HG02884 (cell line): ENCODE measurements at regions not wholly inside any gene's neighbourhood (a gene's known extent, or its start where the extent isn't known, plus 50 kb on each side); places are given as distances from the start of the nearest gene placed in this dataset.

ENCODE experiments used
- ATAC-seq: cut with Tn5 transposase; IDR thresholded peaks from one replicate; pipeline ENCODE4 v1.9.1; 2021; ENCODE audit warnings: mild to moderate bottlenecking, moderate library complexity; ENCODE audit not compliant: unreplicated experiment

DNA sequence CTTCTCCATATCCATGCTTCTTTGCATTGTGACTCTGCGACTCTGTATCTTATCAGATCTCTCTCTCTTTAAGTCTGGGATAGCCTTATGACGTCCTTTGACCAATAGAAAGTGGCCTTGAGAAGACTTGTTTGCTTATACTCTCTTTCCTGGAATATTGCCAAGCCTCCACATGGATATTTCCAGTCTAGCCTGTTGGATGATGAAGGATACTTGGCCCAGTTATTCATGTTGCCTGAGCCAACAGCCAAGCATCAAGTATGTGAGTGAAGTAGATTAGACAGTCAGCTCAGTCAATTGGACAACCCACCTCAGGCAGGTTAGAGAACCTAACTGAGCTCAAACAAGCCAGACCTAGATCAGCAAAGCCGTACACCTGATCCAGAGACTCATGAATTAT, 864.2 kb upstream of the MGAT4C start:
- no peak for ATAC-seq

DNA sequence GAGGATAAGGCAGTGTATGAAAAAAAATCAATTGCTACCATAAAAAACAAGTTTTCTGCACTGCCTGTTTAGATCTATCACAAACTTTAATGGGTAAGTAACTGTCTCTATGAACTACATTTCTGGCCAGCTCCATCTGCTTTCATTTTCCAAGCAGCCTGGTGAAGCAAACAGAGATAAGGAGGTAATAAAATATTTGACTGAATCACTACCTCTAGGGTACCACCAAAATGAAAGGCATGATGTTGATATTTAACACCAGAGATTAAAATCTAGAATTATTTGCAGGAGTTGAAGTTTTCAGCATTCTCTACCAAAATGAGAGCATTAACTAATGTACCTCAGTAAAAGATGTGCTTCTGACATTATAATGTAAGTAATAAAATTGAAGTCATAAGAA, 863.5 kb upstream of the MGAT4C start:
- no peak for ATAC-seq

DNA sequence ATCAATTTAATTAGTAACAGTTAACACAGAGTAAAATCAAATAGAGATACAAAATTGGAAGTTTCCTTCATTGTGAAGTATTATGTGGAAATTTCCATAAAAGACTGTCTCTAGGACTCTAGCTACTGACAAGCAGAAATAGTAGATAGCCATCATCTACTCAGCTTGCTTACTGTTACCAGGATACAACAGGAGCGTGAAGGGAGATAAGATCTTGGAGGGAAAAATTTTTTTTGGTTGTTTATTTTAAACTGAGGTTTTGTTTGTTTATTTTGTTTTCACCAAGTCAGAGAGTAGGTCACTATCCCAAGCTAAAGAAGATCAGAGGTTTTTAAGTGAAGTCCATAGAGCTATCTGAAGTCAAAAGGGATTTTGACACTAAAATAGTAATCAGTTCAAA, 861.3 kb upstream of the MGAT4C start:
- no peak for ATAC-seq

DNA sequence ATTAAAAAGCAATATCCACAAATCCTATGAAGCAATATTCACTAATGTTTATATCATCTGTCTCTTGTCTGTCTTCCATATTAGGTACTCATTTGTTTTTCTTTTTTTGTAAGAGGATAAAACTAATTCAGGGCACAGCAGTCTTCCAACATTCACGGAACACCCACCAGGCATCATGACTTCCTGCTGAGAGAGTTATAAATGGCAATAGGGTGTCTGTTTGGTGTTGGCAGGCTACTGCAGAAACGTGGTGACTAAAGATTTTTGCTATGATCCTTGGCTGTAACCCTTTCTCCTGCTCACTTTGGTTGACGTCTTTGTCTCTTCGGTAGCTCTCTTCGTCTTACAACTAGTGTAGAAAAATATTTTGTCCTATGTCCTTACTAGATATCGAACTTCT, 860.6 kb upstream of the MGAT4C start:
- no peak for ATAC-seq

DNA sequence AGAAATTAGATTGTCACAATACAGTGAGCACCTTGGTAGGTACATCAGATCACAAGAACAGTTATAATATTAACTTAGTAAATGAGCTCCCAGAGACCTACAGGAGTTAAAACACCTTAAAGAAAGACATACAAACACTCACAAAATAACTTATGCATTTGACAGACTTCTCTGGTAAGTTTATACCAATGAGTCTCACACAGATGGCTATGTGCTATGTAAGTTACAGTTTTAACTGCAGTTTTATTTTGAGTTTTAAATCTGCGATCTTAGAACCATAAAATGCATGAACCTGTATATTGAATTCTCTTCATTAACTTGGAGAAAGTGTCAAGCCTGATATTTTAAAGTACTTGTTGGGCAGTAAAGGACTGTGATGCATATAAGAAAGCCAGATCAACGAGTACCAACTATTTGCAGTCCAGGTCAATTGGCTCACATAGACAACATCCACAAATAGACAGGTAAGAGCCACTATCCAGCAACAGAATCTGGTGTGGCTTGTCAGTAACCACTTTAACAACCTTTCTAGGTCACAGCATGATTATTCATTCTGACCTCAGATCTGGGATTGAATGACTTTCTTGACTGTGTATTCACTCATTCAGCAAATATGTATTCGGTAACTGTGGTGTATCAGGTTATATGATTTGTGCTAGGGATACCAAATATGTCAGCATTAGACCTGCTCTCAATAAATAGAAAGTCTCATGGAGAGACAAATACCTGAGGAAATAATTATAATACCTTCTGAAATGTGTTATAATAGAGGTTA, 856.6 kb upstream of the MGAT4C start:
- no peak for ATAC-seq

DNA sequence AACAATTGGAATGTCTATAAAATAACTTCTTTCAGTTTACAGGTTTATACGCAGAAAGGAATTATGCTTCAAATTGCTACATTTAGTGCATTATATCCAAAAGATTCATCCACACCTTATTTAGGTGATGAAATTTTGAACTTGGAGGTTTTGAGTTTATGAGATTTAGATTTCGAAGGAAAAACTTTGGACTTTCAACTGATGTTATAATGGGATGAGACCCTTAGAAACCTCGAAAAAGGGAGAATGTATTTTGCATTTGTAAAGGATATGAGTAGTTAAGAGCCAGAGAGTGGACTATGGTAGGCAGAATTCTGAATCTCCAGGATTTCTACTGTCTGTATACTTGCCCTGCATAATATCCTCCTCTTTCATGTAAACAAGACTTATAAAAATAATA, 851.6 kb upstream of the MGAT4C start:
- ATAC-seq, result no peak

DNA sequence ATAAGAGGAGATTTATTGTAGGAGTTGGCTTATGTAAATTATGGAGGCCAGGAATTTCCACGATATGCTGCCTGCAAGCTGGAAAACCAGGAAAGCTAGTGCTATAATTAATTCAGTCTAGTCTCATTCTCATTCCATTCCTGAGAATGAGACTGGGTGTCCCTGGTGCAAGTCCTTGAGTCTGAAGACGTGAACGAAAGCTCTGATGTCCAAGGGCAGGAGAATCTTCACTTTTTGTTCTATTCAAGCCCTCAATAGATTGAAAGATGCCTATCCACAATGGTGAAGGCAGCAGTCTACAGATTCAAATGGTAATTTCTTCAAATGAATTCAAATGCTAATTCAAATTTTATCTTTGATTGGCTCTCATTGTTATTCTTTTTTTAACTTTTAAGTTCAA, 851.1 kb upstream of the MGAT4C start:
- no peak for ATAC-seq

DNA sequence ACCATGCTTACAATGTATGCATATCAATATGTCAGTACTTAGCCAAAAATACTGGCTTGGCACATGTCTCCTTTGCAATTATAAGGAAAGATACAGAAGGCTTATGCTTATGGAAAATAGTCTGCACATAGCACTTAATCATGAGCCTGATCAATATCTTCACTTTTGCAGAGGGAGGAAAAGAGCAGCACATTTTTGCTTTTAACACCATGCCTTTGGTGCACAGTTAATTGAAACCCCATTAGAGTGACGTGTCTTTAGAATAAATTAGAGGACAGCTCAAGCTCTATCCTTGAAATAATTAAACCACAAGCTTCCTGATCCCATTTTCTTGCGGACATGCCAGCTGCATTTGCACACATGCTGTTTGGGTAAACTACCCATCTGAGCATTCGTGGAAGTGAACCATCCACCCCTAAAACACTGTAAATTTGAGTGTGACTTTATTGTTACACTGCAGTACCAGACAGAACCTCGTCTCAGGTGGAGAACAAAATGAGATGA, 839.9 kb upstream of the MGAT4C start:
- ATAC-seq, result no peak

DNA sequence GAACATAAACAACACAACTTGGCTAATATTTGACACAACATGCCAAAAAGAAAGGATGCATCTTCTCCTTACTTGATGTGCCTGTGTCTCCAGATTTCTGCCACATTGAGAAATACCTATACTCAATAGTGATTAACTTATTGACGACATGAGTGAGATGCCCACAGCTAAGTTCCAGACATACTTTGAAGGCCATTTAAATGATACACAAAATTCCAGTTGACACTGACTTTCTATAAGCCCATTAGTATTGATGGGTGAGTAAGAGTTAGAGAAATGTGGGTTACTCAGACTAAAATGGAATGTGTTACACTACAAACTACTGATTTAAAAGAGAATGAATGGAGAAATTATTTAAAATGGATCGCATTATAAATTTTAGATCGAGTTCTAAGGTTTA, 838.2 kb upstream of the MGAT4C start:
- no peak for ATAC-seq

DNA sequence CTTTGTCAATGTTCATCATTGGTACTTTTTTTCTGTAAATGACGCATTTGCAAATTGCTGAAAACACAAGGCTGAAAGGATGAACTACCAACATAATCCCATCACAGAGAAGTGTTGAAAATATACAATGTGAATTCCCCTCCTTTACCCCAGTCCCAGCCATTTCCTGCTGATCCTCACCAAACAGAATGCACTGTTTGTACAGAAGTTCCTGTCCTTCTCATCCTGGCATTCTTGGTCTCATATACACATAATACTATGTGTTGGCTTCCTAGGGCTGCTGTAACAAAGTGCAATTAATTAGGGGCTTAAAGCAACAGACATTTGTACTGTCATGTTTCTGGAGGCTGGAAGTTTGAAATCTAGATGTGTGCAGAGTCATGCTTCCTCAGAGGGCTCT, 836.2 kb upstream of the MGAT4C start:
- ATAC-seq, result no peak

DNA sequence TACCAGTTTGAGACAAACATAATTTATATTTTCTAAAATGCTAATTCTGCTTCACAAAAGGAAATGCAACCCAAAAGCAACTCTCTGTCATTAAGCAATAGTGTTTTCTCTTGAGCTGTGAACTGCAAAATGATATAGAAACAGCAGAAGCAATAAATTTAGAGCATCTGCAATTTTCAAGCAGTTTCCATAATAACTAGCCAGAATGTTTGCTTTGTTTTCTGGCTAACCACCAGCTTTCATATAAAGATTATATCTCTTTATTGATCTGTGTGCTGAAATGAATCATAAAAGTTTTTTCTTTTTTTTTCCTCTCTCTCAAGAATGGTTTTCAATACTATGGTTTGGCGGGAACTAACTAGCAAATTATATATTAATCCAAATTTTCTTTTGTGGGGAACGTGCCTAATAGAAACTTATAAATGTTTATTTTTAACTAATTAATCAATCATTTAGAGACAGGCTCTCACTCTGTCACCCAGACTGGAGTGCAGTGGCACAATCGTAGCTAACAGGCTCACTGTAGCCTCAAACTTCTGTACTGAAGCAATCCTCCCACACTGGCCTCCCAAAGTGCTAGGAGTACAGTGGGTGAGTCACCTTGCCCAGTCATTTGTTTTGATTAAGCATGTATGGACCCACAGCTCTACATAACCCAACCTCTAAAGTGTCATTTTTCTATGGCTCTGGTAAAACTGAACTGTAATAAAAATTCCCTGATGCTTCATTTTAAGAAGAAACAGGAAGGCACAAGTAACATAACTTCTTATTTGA, 830.1 kb upstream of the MGAT4C start:
- ATAC-seq, result no peak

DNA sequence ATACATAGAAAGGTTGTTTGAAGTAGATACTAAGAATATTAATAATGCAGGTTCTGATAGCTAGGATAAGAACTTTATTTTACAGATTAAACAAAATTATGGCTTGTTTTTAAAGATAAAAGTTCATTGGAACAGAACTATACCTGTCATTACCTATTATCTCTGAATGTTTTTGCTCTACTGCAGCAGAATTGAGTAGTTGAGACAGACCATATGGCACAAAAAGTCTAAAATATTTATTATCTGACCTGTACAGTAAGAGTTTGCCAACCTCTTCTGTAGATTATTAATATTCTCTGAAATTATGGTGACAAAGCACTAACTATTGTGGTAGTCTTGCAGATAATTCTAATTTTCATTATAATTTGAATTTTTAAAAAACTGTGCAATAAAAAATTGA, 829.1 kb upstream of the MGAT4C start:
- no peak for ATAC-seq

DNA sequence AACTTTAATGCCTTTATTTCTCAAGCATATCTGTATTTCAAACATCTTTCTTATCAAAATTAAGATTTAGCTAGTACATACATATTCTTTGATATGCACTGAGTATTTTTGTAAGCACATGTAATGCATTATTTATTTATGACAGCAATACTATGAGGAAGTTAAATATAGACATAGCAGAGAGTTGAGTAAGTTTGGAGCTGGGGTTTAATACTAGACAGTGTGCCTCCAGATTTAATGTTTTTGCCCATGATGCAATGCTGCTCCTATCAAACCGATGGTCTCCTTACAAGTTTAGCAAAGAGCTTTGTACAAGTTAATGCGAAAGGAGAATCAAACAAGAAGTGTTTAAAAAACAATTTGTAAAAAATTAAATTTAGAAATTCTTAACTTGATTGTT, 826.6 kb upstream of the MGAT4C start:
- no peak for ATAC-seq

DNA sequence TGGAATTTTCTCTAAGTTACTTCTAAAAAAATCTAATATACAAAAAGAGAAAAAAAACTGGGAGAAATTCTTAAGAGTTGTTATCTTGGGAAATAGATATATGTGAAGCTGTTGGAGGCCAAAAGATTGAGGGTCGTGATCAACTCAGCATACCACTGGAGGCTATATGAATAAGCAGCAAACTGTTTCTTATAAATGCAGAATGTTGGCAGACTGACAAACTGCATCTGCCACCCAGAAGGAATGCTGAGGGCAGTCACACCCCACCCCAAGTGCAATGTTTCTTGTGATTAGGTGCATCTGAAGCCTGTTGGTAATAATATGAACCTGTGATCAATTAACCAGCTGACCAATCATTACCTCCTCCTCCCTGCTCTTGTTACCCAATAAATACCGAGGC, 818.6 kb upstream of the MGAT4C start:
- no peak for ATAC-seq

DNA sequence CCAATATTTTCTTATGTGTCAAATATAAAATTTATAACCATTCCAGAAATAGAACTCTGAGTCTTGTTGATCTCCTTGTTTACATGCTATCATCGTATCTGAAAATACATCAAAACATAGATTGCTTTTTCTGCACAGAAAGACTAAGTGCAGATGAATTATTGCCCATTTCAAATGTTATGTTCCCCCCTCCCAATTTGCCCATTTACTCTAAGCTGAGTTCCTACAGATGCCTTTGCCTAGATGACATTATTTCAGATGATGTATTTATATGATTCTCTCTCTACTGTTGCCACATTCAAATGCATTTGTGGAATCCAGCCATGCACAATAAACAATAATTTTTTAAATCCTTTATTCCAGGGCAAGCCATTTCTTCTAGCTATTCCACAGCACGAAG, 810.1 kb upstream of the MGAT4C start:
- no peak for ATAC-seq

DNA sequence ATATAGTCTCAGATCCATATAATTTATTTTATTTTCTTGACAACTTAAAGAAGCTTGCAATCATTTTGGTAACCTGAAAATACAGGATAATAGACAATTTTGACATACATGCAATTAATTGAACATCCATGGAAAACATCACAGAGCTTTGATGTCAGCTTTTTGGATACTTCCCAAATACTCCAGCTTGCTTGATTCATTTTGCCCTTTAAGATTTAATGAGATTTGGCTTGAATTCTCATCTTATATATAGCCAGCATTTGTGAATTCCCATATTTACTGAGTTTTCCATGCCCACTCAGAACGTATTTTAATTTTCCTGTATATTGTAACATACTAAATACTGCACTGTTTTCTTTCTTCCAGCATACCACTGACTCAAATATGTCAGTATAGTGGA, 803.0 kb upstream of the MGAT4C start:
- ATAC-seq, result no peak

DNA sequence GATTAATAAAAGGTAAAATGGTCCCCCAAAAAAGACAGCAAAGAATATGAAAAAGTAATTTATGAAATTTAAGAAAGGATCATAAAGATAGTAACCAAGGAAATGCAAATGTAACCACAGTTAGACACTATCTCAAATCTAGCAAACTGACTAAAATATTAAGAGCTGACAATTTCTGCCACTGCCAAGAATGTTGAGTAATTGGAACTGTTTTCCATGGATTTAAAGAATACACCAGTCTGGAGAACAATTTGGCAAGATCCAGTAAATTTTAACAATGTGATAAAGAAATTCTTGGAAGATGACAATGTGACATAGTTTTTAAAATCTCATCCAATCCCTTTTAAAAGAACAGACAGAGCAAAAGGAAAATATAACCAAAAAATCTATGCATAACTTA, 798.0 kb upstream of the MGAT4C start:
- ATAC-seq, result no peak

DNA sequence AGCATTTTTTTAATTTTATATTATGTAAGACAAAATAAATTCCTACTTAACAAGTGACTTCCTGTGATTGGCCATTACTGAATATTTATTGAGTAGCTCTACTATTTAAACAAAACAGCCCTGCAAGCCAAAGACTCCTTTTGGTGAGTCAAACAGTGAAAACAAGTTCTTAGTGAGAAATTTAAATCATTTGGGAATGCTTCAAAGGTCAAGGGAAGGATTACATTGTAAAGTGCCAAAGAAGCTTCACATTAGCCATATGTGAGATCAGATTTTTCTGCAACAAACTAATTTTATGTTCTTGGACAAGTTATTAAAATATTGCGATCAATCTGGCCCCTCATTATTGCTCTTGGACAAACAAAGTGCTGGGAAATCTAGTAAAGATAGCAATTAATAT, 795.4 kb upstream of the MGAT4C start:
- ATAC-seq, result no peak

DNA sequence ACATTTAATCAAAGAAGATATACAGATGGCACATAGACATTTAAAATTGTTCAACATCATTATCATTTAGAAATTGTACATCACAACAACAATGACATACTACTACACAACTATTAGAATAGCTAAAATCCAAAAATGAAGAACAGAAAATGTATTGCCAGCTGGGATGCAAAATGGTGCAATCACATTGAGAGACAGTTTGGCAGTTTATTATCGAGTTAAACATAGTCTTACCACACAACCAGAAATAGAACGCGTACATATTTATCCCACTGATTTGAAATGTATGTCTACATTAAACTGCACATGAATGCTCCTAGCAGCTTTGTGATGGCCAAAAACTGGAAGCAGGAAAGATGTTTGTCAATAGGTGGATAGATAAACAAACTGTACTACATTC, 791.5 kb upstream of the MGAT4C start:
- ATAC-seq, result no peak

DNA sequence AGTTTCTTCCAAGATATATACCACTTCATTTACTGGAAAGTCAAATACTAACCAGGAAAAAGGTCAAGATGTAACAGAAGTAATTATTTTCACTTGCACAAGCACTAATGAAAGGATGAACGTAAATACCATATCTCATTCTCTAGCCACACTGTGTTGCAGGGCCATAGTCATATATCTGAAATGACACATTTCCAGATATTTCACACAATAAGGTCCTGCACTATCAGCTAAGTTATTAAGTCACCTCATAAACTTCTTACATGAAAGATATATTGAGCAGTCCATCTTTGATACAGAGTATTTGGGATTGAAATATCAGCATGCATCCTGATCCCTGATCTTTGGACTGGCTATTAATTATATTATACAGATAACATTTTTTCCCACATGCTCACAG, 783.3 kb upstream of the MGAT4C start:
- no peak for ATAC-seq

DNA sequence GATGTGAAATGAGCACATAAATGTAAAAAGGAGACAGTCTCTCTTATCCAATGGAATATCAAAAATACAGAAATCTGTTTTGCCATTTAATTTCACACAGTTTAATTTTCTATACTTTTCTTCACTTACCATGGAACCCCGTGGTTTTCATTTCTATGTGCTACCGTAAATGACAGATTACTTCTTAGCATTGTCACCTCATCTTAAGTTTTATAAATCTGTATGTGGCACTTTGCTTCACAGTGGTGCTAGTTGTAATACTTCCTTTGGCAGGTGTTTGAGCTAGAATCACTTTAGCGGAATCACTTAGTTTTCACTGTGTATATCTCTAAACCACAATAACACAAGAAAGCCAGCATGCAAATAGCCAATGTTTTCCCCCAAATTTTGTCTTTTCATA, 781.9 kb upstream of the MGAT4C start:
- no peak for ATAC-seq

DNA sequence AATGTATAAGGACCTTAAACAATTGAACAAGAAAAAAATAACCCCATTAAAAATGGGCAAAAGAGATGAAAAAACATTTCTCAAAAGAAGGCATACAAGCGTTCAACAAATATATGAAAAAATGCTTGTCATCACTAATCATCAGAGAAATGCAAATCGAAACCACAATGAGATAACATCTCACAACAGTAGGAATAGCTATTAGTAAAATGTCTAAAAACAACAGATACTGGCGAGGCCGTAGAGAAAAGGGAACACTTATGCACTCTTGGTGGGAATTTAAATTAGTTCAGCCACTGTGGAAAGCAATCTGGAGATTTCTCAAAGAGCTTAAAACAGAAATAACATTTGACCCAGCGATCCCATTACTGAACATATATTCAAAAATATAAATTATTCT, 769.8 kb upstream of the MGAT4C start:
- ATAC-seq, result no peak
